ENCODE measurements at regions not wholly inside any gene's neighbourhood (a gene's known extent, or its start where the extent isn't known, plus 50 kb on each side); places are given as distances from the start of the nearest gene placed in this dataset.

GRCh38 chr5:42982107-42982622 lies 58.0 kb downstream of the ANXA2R start:
- TF ChIP-seq CTCF (IDR thresholded peaks at IDR 0.05) (no peak), POLR2A (IDR thresholded peaks at IDR 0.05) (no peak)

Data from uterus (tissue), 2 donors.